PC-9 (cell line): ENCODE measurements at regions not wholly inside any gene's neighbourhood (a gene's known extent, or its start where the extent isn't known, plus 50 kb on each side); places are given as distances from the start of the nearest gene placed in this dataset.
A peak's percentile ranks its signal among the peaks of the same experiment; 100 is the strongest.

ENCODE experiments used
- CTCF ChIP-seq: fragments of 200-600 bp; sonication (generic); conservative IDR thresholded peaks from 2 replicates; pipeline ENCODE4 v1.6.1; 2017; ENCODE audit warnings: mixed run types, antibody characterized with exemption, mild to moderate bottlenecking, moderate library complexity
- EZH2 ChIP-seq: fragments of 200-600 bp; sonication (generic); IDR thresholded peaks from 2 replicates; pipeline ENCODE4 v1.8.0; 2017; ENCODE audit warnings: antibody characterized with exemption, low read depth

- TF ChIP-seq CTCF (peak; percentile 85), EZH2 (no peak)
These were observed 226.9 kb downstream of the MSX2 start for GRCh38 chr5:174951151-174951780.
